GM23338 (cell line): ENCODE measurements at regions not wholly inside any gene's neighbourhood (a gene's known extent, or its start where the extent isn't known, plus 50 kb on each side); places are given as distances from the start of the nearest gene placed in this dataset.

Source experiments
- ATAC-seq: fragments of 200-7000 bp; cut with Tn5 transposase; 3 replicates; pipeline ENCODE4 v1.9.1; 2020
- DNase-seq: peaks from one replicate; pipeline ENCODE4 v3.0.0-alpha.2; 2015; ENCODE audit warnings: low spot score
- H2AFZ ChIP-seq: fragments of 200-600 bp; sonication (generic); 2 replicates; pipeline ENCODE4 v1.8.0; 2016; ENCODE audit warnings: antibody characterized with exemption, mild to moderate bottlenecking, moderate library complexity
- H3F3A ChIP-seq: fragments of 200-600 bp; sonication (generic); replicated peaks from 2 replicates; pipeline ENCODE4 v1.8.0; 2017; ENCODE audit warnings: antibody characterized with exemption, mixed run types, low read depth
- H3K27ac ChIP-seq: fragments of 200-600 bp; sonication (generic); 2 replicates; pipeline ENCODE4 v1.6.1; 2016; ENCODE audit warnings: low read depth
- H3K27me3 ChIP-seq: fragments of 200-600 bp; sonication (generic); 2 replicates; pipeline ENCODE4 v1.8.0; 2016; ENCODE audit warnings: mild to moderate bottlenecking, mixed run types, moderate library complexity; ENCODE audit not compliant: insufficient read depth
- H3K36me3 ChIP-seq: fragments of 200-600 bp; sonication (generic); 2 replicates; pipeline ENCODE4 v1.8.0; 2016; ENCODE audit warnings: mild to moderate bottlenecking; ENCODE audit not compliant: insufficient read depth
- H3K4me1 ChIP-seq: fragments of 200-600 bp; sonication (generic); 2 replicates; pipeline ENCODE4 v1.8.0; 2016; ENCODE audit warnings: mild to moderate bottlenecking, moderate library complexity; ENCODE audit not compliant: insufficient read depth
- H3K4me2 ChIP-seq: fragments of 200-600 bp; sonication (generic); 2 replicates; pipeline ENCODE4 v1.7.1; 2017; ENCODE audit warnings: mixed run types
- H3K4me3 ChIP-seq: fragments of 200-600 bp; sonication (generic); 2 replicates; pipeline ENCODE4 v1.6.1; 2016; ENCODE audit warnings: mixed run types
- H3K79me2 ChIP-seq: fragments of 200-600 bp; sonication (generic); replicated peaks from 2 replicates; pipeline ENCODE4 v1.8.0; 2017; ENCODE audit warnings: mild to moderate bottlenecking; ENCODE audit not compliant: insufficient read depth
- H3K9me2 ChIP-seq: fragments of 200-600 bp; sonication (generic); 2 replicates; pipeline ENCODE4 v1.8.0; 2017; ENCODE audit not compliant: insufficient read depth
- H4K20me1 ChIP-seq: fragments of 200-600 bp; sonication (generic); replicated peaks from 2 replicates; pipeline ENCODE4 v1.8.0; 2017; ENCODE audit warnings: mild to moderate bottlenecking; ENCODE audit not compliant: insufficient read depth
- H3K27ac Mint-ChIP-seq: 2 replicates; pipeline ENCODE4 v1.8.0; 2020; ENCODE audit warnings: inconsistent platforms, mild to moderate bottlenecking, moderate library complexity, mixed read lengths
- H3K27me3 Mint-ChIP-seq: 3 replicates; pipeline ENCODE4 v1.8.0; 2022; ENCODE audit warnings: low read depth, mild to moderate bottlenecking, moderate library complexity, mixed read lengths, inconsistent platforms; ENCODE audit not compliant: insufficient read depth, poor library complexity
- H3K36me3 Mint-ChIP-seq: 3 replicates; pipeline ENCODE4 v1.8.0; 2021; ENCODE audit warnings: low read depth, mild to moderate bottlenecking, inconsistent platforms, moderate library complexity, mixed read lengths
- H3K4me1 Mint-ChIP-seq: 3 replicates; pipeline ENCODE4 v1.8.0; 2020; ENCODE audit warnings: mild to moderate bottlenecking, inconsistent platforms, mixed read lengths
- H3K4me3 Mint-ChIP-seq: 3 replicates; pipeline ENCODE4 v1.8.0; 2021; ENCODE audit warnings: moderate library complexity, mild to moderate bottlenecking, inconsistent platforms, mixed read lengths
- H3K9me3 Mint-ChIP-seq: 3 replicates; pipeline ENCODE4 v1.8.0; 2020; ENCODE audit warnings: moderate library complexity, mild to moderate bottlenecking, inconsistent platforms, mixed read lengths
- CREB1 ChIP-seq: fragments of 250-450 bp; sonication (Bioruptor Pico); IDR thresholded peaks from 2 replicates; pipeline ENCODE4 v1.5.0; 2020; ENCODE audit warnings: low read depth, mild to moderate bottlenecking, moderate library complexity
- CTCF ChIP-seq, 2 experiments: fragments of 200-600 bp in 1 of 2; sonication (generic) in 1 of 2; conservative IDR thresholded peaks; 2 replicates each; pipeline versions ENCODE4 v1.5.1 to v1.6.1; 2016 to 2017; ENCODE audit warnings: antibody characterized with exemption in 2 of 2, low read depth in 2 of 2, mild to moderate bottlenecking in 2 of 2, moderate library complexity in 1 of 2
- EZH2 ChIP-seq: fragments of 200-600 bp; sonication (generic); IDR thresholded peaks from one replicate; pipeline ENCODE4 v1.8.0; 2017; ENCODE audit warnings: antibody characterized with exemption, mild to moderate bottlenecking, low read depth; ENCODE audit not compliant: unreplicated experiment
- JUNB ChIP-seq: IDR thresholded peaks from one replicate; pipeline ENCODE4 v1.6.1; 2016; ENCODE audit warnings: antibody characterized with exemption; ENCODE audit not compliant: unreplicated experiment
- NANOG ChIP-seq: IDR thresholded peaks from 2 replicates; pipeline ENCODE4 v1.6.1; 2016; ENCODE audit warnings: antibody characterized with exemption, borderline replicate concordance
- STAT1 ChIP-seq: IDR thresholded peaks from one replicate; pipeline ENCODE4 v1.6.1; 2016; ENCODE audit warnings: antibody characterized with exemption; ENCODE audit not compliant: unreplicated experiment
- ZNF462 ChIP-seq: fragments of 250-450 bp; sonication (Bioruptor Pico); IDR thresholded peaks from 2 replicates; pipeline ENCODE4 v1.5.0; 2020; ENCODE audit warnings: mild to moderate bottlenecking, moderate library complexity

GRCh38 chr3:113055961-113056360, 65.2 kb downstream of the GTPBP8 start:
- Histone ChIP-seq H3K36me3 (no peaks in the 10 kb centered on the region), H3K9me2 (0 out of 2 replicates have a peak, but pooled peaks cover 4% of the 10 kb centered on the region), H3K4me3 (no peak overlapping the region), H2AFZ (no peak overlapping the region), H3K27ac (no peak overlapping the region), H3K4me2 (no peak overlapping the region), H3K4me1 (no peaks in the 10 kb centered on the region), H3F3A (no peaks in the 10 kb centered on the region), H3K79me2 (no peaks in the 10 kb centered on the region), H3K27me3 (no peaks in the 10 kb centered on the region), H4K20me1 (no peaks in the 10 kb centered on the region)
- no peaks in the 10 kb centered on the region for H3K36me3 Mint-ChIP-seq
- peaks cover 3% of the 10 kb centered on the region for H3K27me3 Mint-ChIP-seq
- ATAC-seq (no peak), DNase-seq (no peak)
- no peaks in the 10 kb centered on the region for H3K9me3 Mint-ChIP-seq
- H3K4me3 Mint-ChIP-seq: no peak overlapping the region
- TF ChIP-seq ZNF462 (no peak), CTCF (conservative IDR thresholded peaks at IDR 0.05; ENCODE audit: low read depth in 2 of 2) (no peak), CREB1 (CRISPR knock-in tag) (no peak), NANOG (no peak)
- H3K4me1 Mint-ChIP-seq: peaks cover 5% of the 10 kb centered on the region; the same call in 1 of the 3 replicates
- no peak overlapping the region for H3K27ac Mint-ChIP-seq

- H3K9me3 Mint-ChIP-seq: no peaks in the 10 kb centered on the region
- TF ChIP-seq NANOG (no peak), CTCF (conservative IDR thresholded peaks at IDR 0.05; ENCODE audit: low read depth in 2 of 2) (no peak), EZH2 (no peak), STAT1 (no peak), JUNB (no peak)
Measured at GRCh38 chr3:113057117-113057516, 66.3 kb downstream of the GTPBP8 start.

More at GRCh38 chr3:113057117-113057516, 66.3 kb downstream of the GTPBP8 start:
- no peak for DNase-seq
- H3K36me3 Mint-ChIP-seq: no peaks in the 10 kb centered on the region
- H3K27ac ChIP-seq: no peak overlapping the region
- H3K4me3 Mint-ChIP-seq: no peak overlapping the region
- 0 out of 2 replicates have a peak, but pooled peaks cover 4% of the 10 kb centered on the region for H3K9me2 ChIP-seq
- H3K27ac Mint-ChIP-seq: no peak overlapping the region
- H3K4me3 ChIP-seq: no peak overlapping the region
- no peak for ATAC-seq
- peaks cover 2% of the 10 kb centered on the region for H3K27me3 Mint-ChIP-seq
- no peaks in the 10 kb centered on the region for H3K79me2 ChIP-seq
- no peaks in the 10 kb centered on the region for H3K27me3 ChIP-seq
- peaks cover 1% of the 10 kb centered on the region; the same call in 1 of the 3 replicates for H3K4me1 Mint-ChIP-seq
- H3F3A ChIP-seq: no peaks in the 10 kb centered on the region
- no peaks in the 10 kb centered on the region for H4K20me1 ChIP-seq
- H3K36me3 ChIP-seq: no peaks in the 10 kb centered on the region
- H3K4me2 ChIP-seq: no peak overlapping the region
- no peaks in the 10 kb centered on the region for H3K4me1 ChIP-seq
- no peak overlapping the region for H2AFZ ChIP-seq
